Effector CD4-positive, alpha-beta T cell (primary cell): ENCODE measurements at regions not wholly inside any gene's neighbourhood (a gene's known extent, or its start where the extent isn't known, plus 50 kb on each side); places are given as distances from the start of the nearest gene placed in this dataset.
"Not testable (repeated sequence)": the region's sequence is repeated elsewhere in the genome, so short reads cannot be mapped to it uniquely, and the experiment has no call there.

Source experiments
- DNase-seq: peaks from one replicate; pipeline ENCODE4 v3.0.0-alpha.2; 2020

GRCh38 chr5:99562937-99563627 lies 634.3 kb upstream of the CHD1 start:
- not testable (repeated sequence) for DNase-seq

- no peak for DNase-seq
These were observed 624.5 kb upstream of the CHD1 start for GRCh38 chr5:99553211-99553810.

- DNase-seq, result no peak
These were observed 615.5 kb upstream of the CHD1 start for GRCh38 chr5:99544356-99544755.

- no peak for DNase-seq
These were observed 615.0 kb upstream of the CHD1 start for GRCh38 chr5:99543841-99544240.

- DNase-seq, result not testable (repeated sequence)
These were observed 605.4 kb upstream of the CHD1 start for GRCh38 chr5:99534241-99534640.

- DNase-seq, result not testable (repeated sequence)
These were observed 592.9 kb upstream of the CHD1 start for GRCh38 chr5:99521666-99522065.

GRCh38 chr5:99515864-99516490 lies 587.2 kb upstream of the CHD1 start:
- DNase-seq, result not testable (repeated sequence)

- not testable (repeated sequence) for DNase-seq
These were observed 581.5 kb upstream of the CHD1 start for GRCh38 chr5:99510237-99510866.

- DNase-seq, result not testable (repeated sequence)
These were observed 580.3 kb upstream of the CHD1 start for GRCh38 chr5:99509064-99509463.

GRCh38 chr5:99495456-99495855 lies 566.6 kb upstream of the CHD1 start:
- DNase-seq, result not testable (repeated sequence)

- not testable (repeated sequence) for DNase-seq
These were observed 549.6 kb upstream of the CHD1 start for GRCh38 chr5:99478450-99478849.

GRCh38 chr5:99473328-99473727 lies 544.5 kb upstream of the CHD1 start:
- DNase-seq, result not testable (repeated sequence)

GRCh38 chr5:99471726-99472125 lies 542.9 kb upstream of the CHD1 start:
- DNase-seq, result not testable (repeated sequence)

- DNase-seq, result not testable (repeated sequence)
These were observed 542.4 kb upstream of the CHD1 start for GRCh38 chr5:99471178-99471577.

- not testable (repeated sequence) for DNase-seq
These were observed 541.8 kb upstream of the CHD1 start for GRCh38 chr5:99470636-99471035.

GRCh38 chr5:99460701-99461100 lies 531.9 kb upstream of the CHD1 start:
- no peak for DNase-seq

GRCh38 chr5:99453196-99453595 lies 524.4 kb upstream of the CHD1 start:
- no peak for DNase-seq

- no peak for DNase-seq
These were observed 521.0 kb upstream of the CHD1 start for GRCh38 chr5:99449786-99450185.

GRCh38 chr5:99445805-99446204 lies 517.0 kb upstream of the CHD1 start:
- DNase-seq, result no peak

- DNase-seq, result no peak
These were observed 512.4 kb upstream of the CHD1 start for GRCh38 chr5:99441235-99441634.

GRCh38 chr5:99438619-99439018 lies 509.8 kb upstream of the CHD1 start:
- DNase-seq, result no peak

- DNase-seq, result no peak
These were observed 509.2 kb upstream of the CHD1 start for GRCh38 chr5:99437986-99438385.

- DNase-seq, result not testable (repeated sequence)
These were observed 494.6 kb upstream of the CHD1 start for GRCh38 chr5:99423396-99423795.

- not testable (repeated sequence) for DNase-seq
These were observed 489.8 kb upstream of the CHD1 start for GRCh38 chr5:99418640-99419039.
